Esophagus muscularis mucosa (tissue), 4 donors: ENCODE measurements at regions not wholly inside any gene's neighbourhood (a gene's known extent, or its start where the extent isn't known, plus 50 kb on each side); places are given as distances from the start of the nearest gene placed in this dataset.

Source experiments
- DNase-seq: peaks from one replicate; pipeline ENCODE4 v3.0.0-alpha.2; 2017; ENCODE audit errors: extremely low spot score
- H3K27ac ChIP-seq, 4 donors: fragments of 200-600 bp; sonication (generic); replicated peaks in 1 of 4; 1 replicate in 3 of 4; 2 replicates in 1 of 4; pipeline ENCODE4 v1.5.1; 2016 to 2019; ENCODE audit warnings: mild to moderate bottlenecking in 1 of 4
- H3K27me3 ChIP-seq, 4 donors: fragments of 200-600 bp; sonication (generic); one replicate each; pipeline versions ENCODE4 v1.5.1 to v1.6.0; 2016 to 2019
- H3K36me3 ChIP-seq, 4 donors: fragments of 200-600 bp; sonication (generic); one replicate each; pipeline ENCODE4 v1.5.1; 2016 to 2019
- H3K4me1 ChIP-seq, 4 donors: fragments of 200-600 bp; sonication (generic); one replicate each; pipeline ENCODE4 v1.5.1; 2016 to 2019
- H3K4me3 ChIP-seq, 4 donors: fragments of 200-600 bp; sonication (generic); 1 replicate in 2 of 4; 2 replicates in 2 of 4; pipeline ENCODE4 v1.5.1; 2016 to 2019; ENCODE audit warnings: mild to moderate bottlenecking in 4 of 4, moderate library complexity in 1 of 4
- H3K9me3 ChIP-seq, 4 donors: fragments of 200-600 bp; sonication (generic); 1 replicate in 3 of 4; 2 replicates in 1 of 4; pipeline ENCODE4 v1.5.1; 2016 to 2019
- EP300 ChIP-seq: sonication (generic); formaldehyde crosslinking; IDR thresholded peaks from one replicate; pipeline ENCODE4 v1.6.1; 2017; ENCODE audit warnings: antibody characterized with exemption
- POLR2A ChIP-seq: fragments of 450-650 bp; IDR thresholded peaks from one replicate; pipeline ENCODE4 v1.6.1; 2017; ENCODE audit warnings: antibody characterized with exemption, moderate library complexity, mild to moderate bottlenecking, low read depth
- POLR2AphosphoS5 ChIP-seq, 2 donors: sonication (generic); formaldehyde crosslinking; IDR thresholded peaks; one replicate each; pipeline ENCODE4 v1.6.1; 2017; ENCODE audit warnings: antibody characterized with exemption in 2 of 2
- WGBS: methylation state at CpG from one replicate; pipeline ENCODE4 v1.1.5; 2018; 5-methylcytosine and 5-hydroxymethylcytosine counted together
- intact Hi-C: fragments of 100-400 bp; cut with DNase I; formaldehyde crosslinking; loops from one replicate; pipeline ENCODE4 v1.15.1; 2023
- TF ChIP-seq, protein P1 (sequence below), 3 experiments: fragments of 200-600 bp in 2 of 3; fragments of 450-650 bp in 1 of 3; sonication (generic) in 2 of 3; IDR thresholded peaks; one replicate each; pipeline ENCODE4 v1.5.1; 2017 to 2019; ENCODE audit warnings: antibody characterized with exemption in 3 of 3, mild to moderate bottlenecking in 2 of 3, moderate library complexity in 1 of 3

GRCh38 chr10:125332548-125333208 is 172.3 kb upstream of the CTBP2 start:
- no peaks in the 10 kb centered on the region for H3K27me3 ChIP-seq
- no peaks in the 10 kb centered on the region for H3K36me3 ChIP-seq
- no peak overlapping the region for H3K4me3 ChIP-seq
- WGBS: 83% methylated on average over 6 of the region's 6 CpGs
- H3K27ac ChIP-seq: no peak overlapping the region
- TF ChIP-seq POLR2AphosphoS5 (IDR thresholded peaks at IDR 0.05) (no peak), POLR2A (no peak), EP300 (no peak)
- TF ChIP-seq, protein P1, sequence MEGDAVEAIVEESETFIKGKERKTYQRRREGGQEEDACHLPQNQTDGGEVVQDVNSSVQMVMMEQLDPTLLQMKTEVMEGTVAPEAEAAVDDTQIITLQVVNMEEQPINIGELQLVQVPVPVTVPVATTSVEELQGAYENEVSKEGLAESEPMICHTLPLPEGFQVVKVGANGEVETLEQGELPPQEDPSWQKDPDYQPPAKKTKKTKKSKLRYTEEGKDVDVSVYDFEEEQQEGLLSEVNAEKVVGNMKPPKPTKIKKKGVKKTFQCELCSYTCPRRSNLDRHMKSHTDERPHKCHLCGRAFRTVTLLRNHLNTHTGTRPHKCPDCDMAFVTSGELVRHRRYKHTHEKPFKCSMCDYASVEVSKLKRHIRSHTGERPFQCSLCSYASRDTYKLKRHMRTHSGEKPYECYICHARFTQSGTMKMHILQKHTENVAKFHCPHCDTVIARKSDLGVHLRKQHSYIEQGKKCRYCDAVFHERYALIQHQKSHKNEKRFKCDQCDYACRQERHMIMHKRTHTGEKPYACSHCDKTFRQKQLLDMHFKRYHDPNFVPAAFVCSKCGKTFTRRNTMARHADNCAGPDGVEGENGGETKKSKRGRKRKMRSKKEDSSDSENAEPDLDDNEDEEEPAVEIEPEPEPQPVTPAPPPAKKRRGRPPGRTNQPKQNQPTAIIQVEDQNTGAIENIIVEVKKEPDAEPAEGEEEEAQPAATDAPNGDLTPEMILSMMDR (IDR thresholded peaks at IDR 0.05): no peak
- intact Hi-C loops: no loop called here
- H3K4me1 ChIP-seq: peaks cover 0 to 3% (median 0%) of the 10 kb centered on the region in 4 donors
- DNase-seq: no peak
- H3K9me3 ChIP-seq: no peaks in the 10 kb centered on the region

DNA sequence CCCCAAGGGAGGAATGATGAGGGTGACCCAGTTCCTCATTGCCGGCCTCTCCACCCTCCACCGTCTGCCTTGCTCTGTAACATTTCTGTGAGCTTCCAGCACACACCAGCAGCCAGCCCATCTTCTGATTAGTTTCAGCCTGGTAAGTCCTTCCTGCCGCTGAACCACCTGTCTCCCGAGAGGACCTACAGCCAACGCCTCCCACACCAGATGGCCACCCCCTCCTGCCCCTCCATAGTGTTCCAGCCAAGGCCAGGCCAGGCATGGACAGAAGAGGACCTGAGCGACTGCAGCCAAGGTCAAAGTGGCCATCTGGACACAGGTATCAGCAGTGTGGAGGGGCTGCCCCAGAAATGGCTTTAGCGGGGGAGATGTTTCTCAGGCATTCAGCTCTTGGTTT is 170.7 kb upstream of the CTBP2 start:
- Histone ChIP-seq H3K4me3 (no peak overlapping the region), H3K36me3 (no peaks in the 10 kb centered on the region), H3K27ac (no peak overlapping the region), H3K9me3 (peaks cover 0 to 10% (median 2%) of the 10 kb centered on the region in 4 donors), H3K27me3 (no peaks in the 10 kb centered on the region), H3K4me1 (peaks cover 0 to 3% (median 0%) of the 10 kb centered on the region in 4 donors)
- WGBS: 91% methylated on average over 6 of the region's 7 CpGs
- DNase-seq: no peak
- intact Hi-C loops: no loop called here
- no peak for TF ChIP-seq POLR2A
- TF ChIP-seq POLR2AphosphoS5 (IDR thresholded peaks at IDR 0.05): no peak
- no peak for TF ChIP-seq EP300
- TF ChIP-seq, protein P1 (IDR thresholded peaks at IDR 0.05): no peak

DNA sequence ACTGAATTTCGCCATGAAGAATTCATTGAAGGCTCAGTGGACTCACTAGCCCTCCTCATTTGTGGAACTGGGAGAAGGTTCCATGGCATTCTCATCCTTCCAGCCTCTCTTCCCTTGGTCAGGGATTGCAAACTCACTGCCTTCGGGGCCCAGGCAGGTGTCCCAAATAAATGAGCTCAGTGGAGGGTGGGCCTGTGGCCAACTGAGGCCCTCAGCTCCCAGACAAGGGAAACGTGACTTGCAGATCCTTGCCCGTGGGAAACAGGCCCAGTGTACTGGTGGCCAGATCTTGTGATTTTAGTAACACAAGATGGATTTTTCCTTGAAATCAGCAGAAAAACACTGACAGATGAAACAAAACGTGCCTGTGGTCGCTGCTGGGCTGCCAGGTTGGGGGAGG is 168.7 kb upstream of the CTBP2 start:
- WGBS: 56% methylated on average over 6 of the region's 6 CpGs
- Histone ChIP-seq H3K27me3 (no peaks in the 10 kb centered on the region), H3K9me3 (peaks cover 0 to 11% (median 4%) of the 10 kb centered on the region in 4 donors), H3K27ac (no peak overlapping the region), H3K4me3 (no peak overlapping the region), H3K36me3 (no peaks in the 10 kb centered on the region), H3K4me1 (peaks cover 0 to 3% (median 0%) of the 10 kb centered on the region in 4 donors)
- intact Hi-C loops: no loop called here
- DNase-seq: no peak
- TF ChIP-seq POLR2A (no peak), EP300 (no peak), POLR2AphosphoS5 (IDR thresholded peaks at IDR 0.05) (no peak)
- TF ChIP-seq, protein P1 (IDR thresholded peaks at IDR 0.05): no peak

- Histone ChIP-seq H3K4me1 (no peaks in the 10 kb centered on the region), H3K36me3 (no peaks in the 10 kb centered on the region), H3K4me3 (no peak overlapping the region), H3K27me3 (no peaks in the 10 kb centered on the region), H3K27ac (no peak overlapping the region), H3K9me3 (peaks cover 0 to 28% (median 15%) of the 10 kb centered on the region in 4 donors)
- WGBS: 68% methylated on average over 3 of the region's 3 CpGs
- TF ChIP-seq, protein P1 (IDR thresholded peaks at IDR 0.05): no peak
- TF ChIP-seq POLR2A (no peak), EP300 (no peak), POLR2AphosphoS5 (IDR thresholded peaks at IDR 0.05) (no peak)
- no peak for DNase-seq
- intact Hi-C loops: no loop called here
Observed at GRCh38 chr10:125325326-125325725, 165.0 kb upstream of the CTBP2 start.

DNA sequence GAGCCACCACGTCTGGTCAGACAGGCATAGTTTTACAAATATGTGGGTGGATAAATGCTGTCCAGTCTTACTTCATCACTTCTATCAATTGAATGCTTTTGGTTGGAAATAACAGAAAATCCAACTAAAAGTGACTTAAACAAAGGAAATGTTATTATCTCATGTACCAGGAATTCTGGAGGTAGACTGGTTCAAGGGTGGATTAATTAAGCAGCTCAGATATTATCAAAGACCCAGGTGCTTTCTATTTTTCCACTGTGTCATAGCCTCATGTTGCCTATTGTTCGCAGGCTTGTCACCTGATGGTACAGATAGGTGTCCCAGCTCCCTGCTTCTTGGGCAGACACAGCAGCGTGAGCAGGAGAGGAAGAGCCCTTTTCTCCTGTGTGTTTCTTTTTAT is 156.1 kb upstream of the CTBP2 start:
- Histone ChIP-seq H3K27ac (no peak overlapping the region), H3K9me3 (no peaks in the 10 kb centered on the region), H3K27me3 (no peaks in the 10 kb centered on the region), H3K36me3 (no peaks in the 10 kb centered on the region), H3K4me3 (no peak overlapping the region), H3K4me1 (no peaks in the 10 kb centered on the region)
- DNase-seq: no peak
- WGBS: 68% methylated on average over 3 of the region's 3 CpGs
- intact Hi-C loops: no loop called here
- TF ChIP-seq POLR2A (no peak), EP300 (no peak), POLR2AphosphoS5 (IDR thresholded peaks at IDR 0.05) (no peak)
- TF ChIP-seq, protein P1 (IDR thresholded peaks at IDR 0.05): no peak
